SJCRH30 (cell line): ENCODE measurements at regions not wholly inside any gene's neighbourhood (a gene's known extent, or its start where the extent isn't known, plus 50 kb on each side); places are given as distances from the start of the nearest gene placed in this dataset.
"Not testable (repeated sequence)": the region's sequence is repeated elsewhere in the genome, so short reads cannot be mapped to it uniquely, and the experiment has no call there.

ENCODE experiments used
- DNase-seq, 2 experiments: peaks; one replicate each; pipeline ENCODE4 v3.0.0-alpha.2; 2015 to 2020
- H3K27ac ChIP-seq: fragments of 250-450 bp; sonication (Bioruptor Pico); 2 replicates; pipeline ENCODE4 v1.5.1; 2020; ENCODE audit warnings: mild to moderate bottlenecking, moderate library complexity
- H3K27me3 ChIP-seq: fragments of 250-450 bp; sonication (Bioruptor Pico); 2 replicates; pipeline ENCODE4 v1.5.1; 2020; ENCODE audit warnings: mild to moderate bottlenecking, moderate library complexity
- H3K36me3 ChIP-seq: fragments of 250-450 bp; sonication (Bioruptor Pico); 2 replicates; pipeline ENCODE4 v1.5.1; 2020; ENCODE audit warnings: mild to moderate bottlenecking, moderate library complexity
- H3K4me1 ChIP-seq: fragments of 250-450 bp; sonication (Bioruptor Pico); 2 replicates; pipeline ENCODE4 v1.5.1; 2020; ENCODE audit warnings: mild to moderate bottlenecking, moderate library complexity
- H3K4me3 ChIP-seq: fragments of 250-450 bp; sonication (Bioruptor Pico); 2 replicates; pipeline ENCODE4 v1.5.1; 2020; ENCODE audit warnings: mild to moderate bottlenecking, moderate library complexity
- H3K9me3 ChIP-seq: fragments of 250-450 bp; sonication (Bioruptor Pico); replicated peaks from 2 replicates; pipeline ENCODE4 v1.5.1; 2020; ENCODE audit warnings: mild to moderate bottlenecking, moderate library complexity

DNA sequence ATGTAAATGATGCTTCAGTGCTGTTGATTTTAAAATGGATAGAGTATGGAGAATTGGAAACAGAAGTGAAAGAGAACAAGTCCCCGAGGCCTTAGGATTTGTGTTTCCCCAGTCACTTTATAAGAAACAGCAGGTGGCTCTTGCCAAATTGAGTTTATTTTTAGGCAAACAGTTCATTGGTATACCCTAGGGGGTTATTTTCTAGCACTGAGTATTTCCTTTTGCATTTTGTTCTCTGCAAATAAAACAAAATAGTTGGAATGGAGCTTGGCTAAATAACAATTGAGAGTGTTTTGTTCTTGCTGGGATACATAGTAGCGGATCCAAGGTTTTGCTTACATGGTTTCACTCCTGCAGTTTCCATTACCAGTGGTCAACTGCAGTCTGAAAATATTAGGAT is 591.1 kb upstream of the C16orf82 start:
- no peaks in the 10 kb centered on the region for H3K27me3 ChIP-seq
- no peaks in the 10 kb centered on the region for H3K9me3 ChIP-seq
- no peak overlapping the region for H3K27ac ChIP-seq
- DNase-seq, result no peak
- H3K4me1 ChIP-seq, result no peaks in the 10 kb centered on the region
- no peak overlapping the region for H3K4me3 ChIP-seq
- H3K36me3 ChIP-seq, result no peaks in the 10 kb centered on the region

DNA sequence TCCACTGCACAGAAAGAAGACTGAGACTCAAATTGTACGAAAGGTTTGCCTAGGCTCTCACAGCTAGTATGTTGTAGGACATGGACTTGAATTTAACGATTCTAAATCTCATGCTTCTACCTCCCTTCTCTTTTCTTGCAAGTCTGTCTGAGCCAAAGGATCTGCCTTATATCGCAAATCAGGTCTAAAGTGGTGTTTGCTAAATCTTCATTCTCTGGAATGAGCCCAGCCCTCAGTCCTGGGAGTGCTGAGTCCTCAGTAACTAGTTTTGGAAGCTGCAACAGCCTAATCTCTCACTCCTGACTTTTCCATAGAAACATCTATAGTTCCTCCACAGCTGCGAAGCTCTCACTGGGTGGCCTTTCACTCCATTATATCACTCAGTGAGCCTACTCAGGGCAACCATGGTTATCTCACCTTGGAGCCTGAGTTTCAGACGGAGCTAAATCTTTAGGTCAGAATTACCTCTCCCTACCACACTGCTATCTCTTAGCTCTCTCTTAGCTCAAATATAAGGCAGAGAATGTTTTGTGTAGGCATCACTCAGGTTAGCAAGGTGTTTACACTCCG is 575.5 kb upstream of the C16orf82 start:
- DNase-seq, result no peak
- no peak overlapping the region for H3K4me3 ChIP-seq
- H3K27ac ChIP-seq, result no peak overlapping the region
- H3K36me3 ChIP-seq, result no peaks in the 10 kb centered on the region
- H3K9me3 ChIP-seq, result no peaks in the 10 kb centered on the region
- no peaks in the 10 kb centered on the region for H3K27me3 ChIP-seq
- no peaks in the 10 kb centered on the region for H3K4me1 ChIP-seq

DNA sequence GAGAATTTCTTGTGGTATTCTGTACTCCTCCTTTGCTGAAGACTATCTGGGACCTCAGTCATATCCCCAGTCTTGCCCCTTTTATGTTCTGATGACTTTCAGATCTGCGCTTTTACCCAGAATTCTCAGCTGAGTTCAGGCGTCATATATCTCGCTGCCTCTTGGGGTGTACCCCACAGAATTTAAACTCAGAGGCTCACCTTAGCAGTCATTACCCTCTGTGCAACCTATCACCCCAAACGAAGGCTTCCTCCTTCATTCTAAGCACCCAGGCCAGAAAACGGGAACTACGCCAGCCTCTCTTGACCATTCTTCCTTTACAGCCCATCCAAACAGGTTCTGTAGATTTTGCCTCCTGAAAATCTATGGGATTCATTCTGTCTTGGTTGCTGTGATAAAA is 574.8 kb upstream of the C16orf82 start:
- DNase-seq, result no peak
- Histone ChIP-seq H3K4me3 (no peak overlapping the region), H3K27me3 (no peaks in the 10 kb centered on the region), H3K36me3 (no peaks in the 10 kb centered on the region), H3K4me1 (no peaks in the 10 kb centered on the region), H3K9me3 (no peaks in the 10 kb centered on the region), H3K27ac (no peak overlapping the region)

DNA sequence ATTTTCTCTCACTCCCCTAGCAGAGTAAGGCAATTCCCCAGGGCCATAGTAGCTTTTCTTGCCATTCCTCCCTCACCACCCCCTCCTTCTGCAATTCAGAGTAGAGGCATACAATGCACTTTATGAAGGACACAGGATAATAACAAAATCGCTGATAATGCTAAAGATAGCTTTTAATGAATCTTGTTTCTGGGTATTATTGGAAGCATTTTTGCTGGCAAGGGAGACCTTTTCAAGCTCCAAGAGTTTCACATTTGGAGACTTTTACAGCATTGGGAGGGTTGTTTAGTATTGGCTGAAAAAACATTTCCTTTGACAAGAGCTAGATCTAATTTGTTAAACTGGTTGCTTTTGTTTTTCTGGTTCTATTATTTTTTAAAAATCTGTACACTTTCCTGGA is 573.0 kb upstream of the C16orf82 start:
- H3K4me3 ChIP-seq, result no peak overlapping the region

DNA sequence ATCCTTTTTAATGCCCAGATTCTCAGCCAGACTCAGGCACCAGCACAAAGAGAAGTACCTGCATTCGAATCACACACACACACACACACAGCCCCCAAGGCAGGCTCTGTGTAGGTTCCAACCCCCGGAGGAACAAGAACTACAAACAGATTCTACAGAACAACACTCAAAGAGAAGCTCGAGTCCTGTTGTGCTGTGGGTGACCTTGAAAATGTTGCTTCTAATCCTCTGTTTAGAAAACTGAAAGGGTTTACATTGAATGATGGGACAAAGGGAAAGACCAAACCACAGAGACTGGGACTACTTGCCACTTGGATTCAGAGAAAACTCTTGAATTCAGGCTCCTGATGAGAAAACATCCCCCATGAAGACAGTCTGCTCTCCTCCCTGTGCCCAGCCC is 568.8 kb upstream of the C16orf82 start:
- H3K27me3 ChIP-seq, result no peaks in the 10 kb centered on the region
- no peaks in the 10 kb centered on the region for H3K4me1 ChIP-seq
- H3K27ac ChIP-seq, result no peak overlapping the region
- H3K4me3 ChIP-seq, result no peak overlapping the region
- no peaks in the 10 kb centered on the region for H3K9me3 ChIP-seq
- no peaks in the 10 kb centered on the region for H3K36me3 ChIP-seq
- DNase-seq, result no peak

More for the DNA sequence above, 573.0 kb upstream of the C16orf82 start:
- no peaks in the 10 kb centered on the region for H3K27me3 ChIP-seq
- no peak overlapping the region for H3K27ac ChIP-seq
- no peaks in the 10 kb centered on the region for H3K36me3 ChIP-seq
- no peak for DNase-seq
- no peaks in the 10 kb centered on the region for H3K9me3 ChIP-seq
- no peaks in the 10 kb centered on the region for H3K4me1 ChIP-seq

DNA sequence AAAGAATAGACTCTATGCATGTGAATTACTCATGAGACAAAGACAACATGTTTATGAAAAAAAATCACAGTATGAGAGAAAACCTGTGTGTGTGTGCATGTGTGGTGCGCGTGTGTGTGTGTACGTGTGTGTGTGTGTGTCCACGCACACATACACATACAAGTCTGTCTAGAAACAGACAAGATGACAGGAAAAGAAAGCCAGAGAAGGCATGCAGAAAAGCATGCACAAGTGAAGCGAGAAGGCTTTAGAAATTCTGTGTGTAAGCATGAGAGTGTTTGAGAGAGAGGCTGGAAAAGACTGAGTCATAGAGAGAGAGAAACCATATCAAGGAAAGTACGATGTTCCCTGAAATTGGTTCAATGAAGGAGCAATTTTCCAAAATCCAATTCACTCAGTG is 566.4 kb upstream of the C16orf82 start:
- H3K4me3 ChIP-seq, result no peak overlapping the region
- no peak overlapping the region for H3K27ac ChIP-seq
- no peaks in the 10 kb centered on the region for H3K4me1 ChIP-seq
- no peaks in the 10 kb centered on the region for H3K36me3 ChIP-seq
- no peak for DNase-seq
- no peaks in the 10 kb centered on the region for H3K9me3 ChIP-seq
- H3K27me3 ChIP-seq, result no peaks in the 10 kb centered on the region

DNA sequence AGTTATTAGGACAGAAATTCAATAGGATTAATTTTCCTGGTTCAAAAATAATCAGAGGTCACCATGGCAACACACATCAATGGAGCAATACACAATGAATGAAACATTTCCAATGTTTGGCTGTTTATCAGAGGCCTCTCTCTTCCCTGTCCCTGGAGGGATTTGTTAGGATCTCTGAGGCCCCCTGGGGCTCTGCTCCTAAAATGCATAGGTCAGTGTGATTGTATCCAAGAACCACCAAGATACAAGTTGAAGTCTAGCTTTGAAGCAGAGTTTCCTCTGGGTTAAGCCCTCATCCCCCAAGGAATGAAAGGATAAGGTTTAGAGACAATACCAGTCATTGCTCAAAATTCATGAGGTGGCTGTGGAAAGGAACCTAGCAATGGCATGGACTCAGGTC is 561.2 kb upstream of the C16orf82 start:
- Histone ChIP-seq H3K9me3 (no peaks in the 10 kb centered on the region), H3K27ac (no peak overlapping the region), H3K4me3 (no peak overlapping the region), H3K4me1 (no peaks in the 10 kb centered on the region), H3K36me3 (no peaks in the 10 kb centered on the region), H3K27me3 (no peaks in the 10 kb centered on the region)
- no peak for DNase-seq

DNA sequence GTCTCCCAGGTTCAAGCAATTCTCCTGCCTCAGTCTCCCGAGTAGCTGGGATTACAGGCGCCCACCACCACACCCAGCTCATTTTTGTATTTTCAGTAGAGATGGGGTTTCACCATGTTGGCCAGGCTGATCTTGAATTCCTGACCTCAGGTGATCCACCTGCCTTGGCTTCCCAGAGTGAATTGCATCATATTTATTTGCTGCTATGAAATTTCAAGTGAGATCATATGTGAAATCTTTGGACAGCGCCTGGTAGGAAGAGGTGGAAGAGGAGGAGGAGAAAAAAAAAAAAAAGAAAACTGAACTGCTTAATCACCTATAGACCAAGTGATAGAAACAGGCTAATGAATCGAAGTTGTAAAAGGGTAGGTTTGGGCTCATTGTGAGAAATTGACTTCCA is 557.8 kb upstream of the C16orf82 start:
- H3K36me3 ChIP-seq, DNase-seq, H3K4me3 ChIP-seq, H3K27ac ChIP-seq, H3K4me1 ChIP-seq, H3K27me3 ChIP-seq, H3K9me3 ChIP-seq: not testable (repeated sequence)

DNA sequence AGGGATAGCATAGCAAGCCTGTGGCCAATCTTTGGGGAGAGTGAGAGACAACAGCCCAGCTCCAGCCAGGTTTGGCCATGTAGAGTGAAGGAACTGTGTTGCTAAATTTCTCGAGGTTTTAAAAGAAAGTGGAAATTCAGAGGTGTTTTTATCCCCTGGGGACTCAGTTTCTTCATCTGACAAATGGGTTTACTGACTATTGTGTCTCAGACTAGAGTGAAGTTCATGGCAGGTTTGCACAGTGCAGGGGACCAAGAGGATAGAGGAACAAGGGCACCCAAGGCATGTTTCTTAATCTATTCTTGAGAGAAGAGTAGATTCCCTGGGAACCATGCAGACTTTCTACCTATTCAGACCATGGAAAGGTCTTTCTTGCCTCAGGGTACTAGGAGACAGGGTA is 555.8 kb upstream of the C16orf82 start:
- Histone ChIP-seq H3K9me3 (no peaks in the 10 kb centered on the region), H3K27me3 (no peaks in the 10 kb centered on the region), H3K36me3 (no peaks in the 10 kb centered on the region), H3K27ac (no peak overlapping the region), H3K4me1 (no peaks in the 10 kb centered on the region), H3K4me3 (no peak overlapping the region)
- no peak for DNase-seq

DNA sequence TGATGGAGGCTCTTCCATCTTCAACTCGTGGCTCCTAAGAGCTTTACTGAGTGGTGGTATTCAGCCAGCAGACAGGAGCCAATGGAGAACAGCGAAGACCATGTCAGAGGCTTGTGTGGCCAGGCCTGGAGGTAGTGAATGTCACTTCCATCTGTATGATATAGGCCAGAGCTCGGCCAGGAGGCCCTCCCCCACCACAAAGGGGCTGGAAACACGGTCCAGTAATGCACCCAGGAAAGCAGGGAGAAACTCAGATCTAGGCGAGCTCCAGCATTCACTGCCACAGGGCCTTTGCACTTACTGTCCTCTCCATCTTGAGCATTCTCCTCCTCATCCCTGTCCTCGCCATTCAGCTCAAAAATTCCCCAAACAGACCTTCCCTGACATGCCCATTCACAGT is 555.3 kb upstream of the C16orf82 start:
- H3K4me1 ChIP-seq, result no peaks in the 10 kb centered on the region
- H3K9me3 ChIP-seq, result no peaks in the 10 kb centered on the region
- H3K36me3 ChIP-seq, result no peaks in the 10 kb centered on the region
- H3K27me3 ChIP-seq, result no peaks in the 10 kb centered on the region
- no peak overlapping the region for H3K27ac ChIP-seq
- no peak overlapping the region for H3K4me3 ChIP-seq
- DNase-seq, result no peak

DNA sequence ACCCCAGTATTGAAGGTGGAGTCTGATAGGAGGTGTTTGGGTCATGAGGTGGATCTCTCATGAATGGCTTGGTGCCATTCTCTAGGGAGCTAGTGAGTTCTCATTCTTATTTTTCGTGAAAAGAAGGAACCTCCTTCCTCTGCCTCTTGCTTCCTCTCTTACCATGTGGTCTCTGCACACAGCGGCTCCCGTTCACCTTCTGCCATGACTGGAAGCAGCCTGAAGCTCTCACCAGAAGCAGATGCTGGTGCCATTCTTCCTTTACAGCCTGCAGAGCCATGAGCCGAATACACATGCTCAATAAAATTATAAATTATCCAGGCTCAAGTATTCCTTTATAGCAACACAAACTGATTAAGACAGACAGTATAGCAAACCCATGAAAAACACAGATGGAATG is 545.1 kb upstream of the C16orf82 start:
- Histone ChIP-seq H3K27ac (no peak overlapping the region), H3K36me3 (no peaks in the 10 kb centered on the region), H3K4me1 (no peaks in the 10 kb centered on the region), H3K27me3 (0 out of 2 replicates have a peak, but pooled peaks cover 3% of the 10 kb centered on the region), H3K4me3 (no peak overlapping the region), H3K9me3 (no peaks in the 10 kb centered on the region)
- no peak for DNase-seq

DNA sequence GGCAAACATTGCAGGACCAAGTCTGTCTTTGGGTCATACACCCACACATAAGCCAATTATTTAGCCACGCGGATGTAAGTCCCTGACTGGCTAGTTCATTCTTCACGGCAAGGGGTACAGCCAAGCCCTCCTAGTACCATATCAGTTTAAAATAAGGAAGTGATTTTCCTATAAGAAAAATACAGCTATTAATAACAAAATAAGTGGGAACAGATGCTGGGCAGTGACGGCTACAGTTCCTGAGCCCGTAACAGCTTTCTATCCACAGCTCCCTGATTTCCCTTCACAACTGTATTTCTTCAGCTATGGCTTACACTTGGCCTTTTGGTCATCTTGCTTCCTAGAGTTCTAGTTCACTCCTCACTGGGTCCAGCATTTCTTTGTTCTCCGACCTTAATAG is 542.4 kb upstream of the C16orf82 start:
- no peak for DNase-seq
- Histone ChIP-seq H3K9me3 (no peaks in the 10 kb centered on the region), H3K27me3 (no peaks in the 10 kb centered on the region), H3K36me3 (no peaks in the 10 kb centered on the region), H3K27ac (no peak overlapping the region), H3K4me1 (no peaks in the 10 kb centered on the region), H3K4me3 (no peak overlapping the region)

DNA sequence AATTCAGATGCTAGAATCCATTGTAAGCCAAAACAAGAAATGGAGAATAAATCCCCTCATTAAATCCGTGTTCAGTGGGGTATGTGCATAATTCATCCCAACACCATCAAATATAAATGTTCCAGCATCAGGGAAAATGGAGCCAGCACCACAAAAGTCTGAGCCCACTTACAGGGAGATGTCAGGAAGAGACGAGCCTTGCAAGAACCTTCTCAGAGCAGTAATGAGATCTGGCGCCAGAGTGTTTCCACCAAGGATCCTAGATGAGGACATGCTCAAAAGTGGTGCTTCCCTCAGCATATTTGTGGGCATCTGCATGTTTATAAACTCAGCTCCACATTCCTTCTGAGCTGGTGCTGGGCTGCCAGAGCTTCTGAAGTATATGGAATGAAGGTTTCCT is 541.9 kb upstream of the C16orf82 start:
- Histone ChIP-seq H3K4me1 (no peaks in the 10 kb centered on the region), H3K27ac (no peak overlapping the region), H3K36me3 (no peaks in the 10 kb centered on the region), H3K9me3 (no peaks in the 10 kb centered on the region), H3K4me3 (no peak overlapping the region), H3K27me3 (no peaks in the 10 kb centered on the region)
- peak in 1 of 2 experiments; percentile 8 for DNase-seq

DNA sequence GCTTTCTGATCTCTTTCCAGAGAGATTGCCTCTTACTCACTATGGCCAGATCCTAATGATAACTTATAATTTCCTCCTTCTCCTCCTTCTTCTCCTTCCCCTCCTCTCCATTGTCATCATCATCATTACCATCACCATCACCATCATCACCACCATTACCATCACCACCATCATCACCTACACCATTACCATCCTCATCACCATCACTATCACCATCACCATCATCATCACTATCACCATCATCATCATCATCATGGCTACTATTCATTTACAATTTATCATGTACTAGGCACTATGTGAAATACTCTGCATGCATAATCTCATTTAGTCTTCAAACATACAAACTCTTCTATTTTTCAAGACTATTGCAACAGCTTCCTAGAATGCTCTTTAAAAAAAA is 540.9 kb upstream of the C16orf82 start:
- no peaks in the 10 kb centered on the region for H3K36me3 ChIP-seq
- H3K27me3 ChIP-seq, result no peaks in the 10 kb centered on the region
- H3K4me3 ChIP-seq, result no peak overlapping the region
- no peak for DNase-seq
- no peaks in the 10 kb centered on the region for H3K9me3 ChIP-seq
- no peaks in the 10 kb centered on the region for H3K4me1 ChIP-seq
- H3K27ac ChIP-seq, result no peak overlapping the region

DNA sequence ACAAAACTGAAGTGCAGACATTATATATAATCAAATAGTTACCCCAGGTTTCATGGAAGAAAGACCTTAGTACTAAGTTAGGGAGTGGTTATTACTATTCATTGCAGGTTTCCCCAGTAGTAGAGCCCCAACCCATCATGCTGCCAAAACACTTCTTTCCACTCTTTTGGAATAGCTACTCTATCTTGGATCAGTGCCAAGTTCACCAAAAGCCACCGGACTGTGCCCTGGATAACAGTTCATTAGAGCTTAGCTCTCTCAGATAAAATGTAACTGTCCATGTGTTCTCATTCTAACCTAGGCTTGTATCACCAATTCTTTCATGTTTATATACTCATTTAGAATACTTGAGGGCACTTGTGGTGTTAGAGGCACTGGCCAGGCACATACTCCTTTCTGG is 540.1 kb upstream of the C16orf82 start:
- peak in 1 of 2 experiments; percentile 2 for DNase-seq
- no peaks in the 10 kb centered on the region for H3K36me3 ChIP-seq

DNA sequence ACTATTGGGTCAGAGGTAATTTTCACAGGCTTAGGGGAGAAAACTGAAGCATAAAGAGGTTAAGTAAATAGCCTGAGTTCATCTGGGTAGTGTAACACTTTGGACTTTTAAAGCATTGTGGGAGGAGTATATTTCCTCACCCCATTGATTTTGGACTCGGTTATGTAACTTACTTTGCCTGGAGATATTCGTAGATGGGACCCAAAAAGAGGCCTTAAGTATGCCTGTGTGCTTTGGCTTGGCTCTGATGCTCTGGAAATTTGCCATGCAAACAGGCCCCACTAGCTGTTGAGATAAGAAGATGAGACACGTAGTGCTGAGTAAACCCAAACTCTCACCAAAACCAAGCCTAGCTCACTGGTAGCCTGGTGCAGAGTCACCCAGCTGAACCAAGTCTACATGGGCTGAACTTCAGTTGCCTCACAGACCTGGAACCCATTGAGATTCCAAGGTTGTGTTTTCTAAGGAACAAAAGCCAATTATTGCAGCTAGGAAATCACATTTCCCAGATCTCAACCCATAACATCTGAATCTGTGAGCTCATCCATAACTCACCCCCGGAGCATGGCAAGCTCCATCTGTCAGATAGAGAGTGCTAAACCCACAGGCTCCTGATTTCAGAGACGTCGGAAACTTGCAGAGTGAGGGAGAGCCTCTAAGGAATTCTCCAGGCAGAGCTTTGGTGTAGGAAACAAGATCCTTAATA is 536.0 kb upstream of the C16orf82 start:
- no peak for DNase-seq
- H3K27ac ChIP-seq, result no peak overlapping the region
- H3K9me3 ChIP-seq, result no peaks in the 10 kb centered on the region
- no peaks in the 10 kb centered on the region for H3K36me3 ChIP-seq
- no peaks in the 10 kb centered on the region for H3K4me1 ChIP-seq
- H3K27me3 ChIP-seq, result no peaks in the 10 kb centered on the region
- H3K4me3 ChIP-seq, result no peak overlapping the region

More for the DNA sequence above, 540.1 kb upstream of the C16orf82 start:
- H3K9me3 ChIP-seq, result no peaks in the 10 kb centered on the region
- no peak overlapping the region for H3K4me3 ChIP-seq
- H3K27ac ChIP-seq, result no peak overlapping the region
- H3K4me1 ChIP-seq, result no peaks in the 10 kb centered on the region
- H3K27me3 ChIP-seq, result no peaks in the 10 kb centered on the region
